AG08396 (cell line): ENCODE measurements at regions not wholly inside any gene's neighbourhood (a gene's known extent, or its start where the extent isn't known, plus 50 kb on each side); places are given as distances from the start of the nearest gene placed in this dataset.
"Not testable (repeated sequence)": the region's sequence is repeated elsewhere in the genome, so short reads cannot be mapped to it uniquely, and the experiment has no call there.

ENCODE experiments used
- DNase-seq: peaks from one replicate; pipeline ENCODE4 v3.0.0; 2012; ENCODE audit warnings: low spot score, mixed read lengths

DNA sequence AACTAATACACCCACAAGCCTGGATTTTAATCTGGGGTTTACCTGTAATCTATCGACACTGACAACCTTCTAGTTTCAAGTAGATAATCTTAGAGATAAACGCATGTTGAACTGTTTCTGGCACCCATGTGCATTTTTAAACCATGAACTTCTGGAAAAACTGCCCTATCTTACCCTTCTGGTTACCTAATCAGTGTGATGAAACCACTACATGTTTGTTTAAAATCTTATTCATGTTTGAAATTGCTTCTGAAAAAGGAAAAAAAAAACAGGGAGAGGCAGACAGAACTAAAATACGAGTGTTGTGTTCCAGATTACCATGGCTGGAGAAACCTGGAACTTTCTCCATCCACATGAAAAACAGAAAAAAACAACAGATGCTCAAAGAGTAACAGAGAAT, 139.3 kb downstream of the MID1IP1 start:
- no peak for DNase-seq

DNA sequence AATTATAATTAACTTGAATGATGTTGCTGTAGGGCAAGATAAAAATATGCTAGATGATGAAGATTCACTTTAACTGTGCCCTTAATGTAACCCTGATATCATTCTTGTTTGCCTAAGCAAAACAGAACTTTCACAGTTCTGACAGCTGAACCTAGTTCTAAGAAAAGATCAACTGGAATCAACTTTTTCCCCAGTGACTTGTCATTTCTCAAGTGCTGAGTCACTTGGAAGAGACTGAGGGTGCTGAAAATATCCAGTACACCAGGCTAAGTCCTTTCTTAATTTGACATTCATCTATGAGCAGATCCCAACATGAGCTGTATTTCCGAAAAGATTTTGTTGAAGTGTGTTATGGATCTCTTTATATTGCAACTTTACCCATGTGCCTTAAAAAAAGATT, 140.4 kb downstream of the MID1IP1 start:
- DNase-seq = no peak

DNA sequence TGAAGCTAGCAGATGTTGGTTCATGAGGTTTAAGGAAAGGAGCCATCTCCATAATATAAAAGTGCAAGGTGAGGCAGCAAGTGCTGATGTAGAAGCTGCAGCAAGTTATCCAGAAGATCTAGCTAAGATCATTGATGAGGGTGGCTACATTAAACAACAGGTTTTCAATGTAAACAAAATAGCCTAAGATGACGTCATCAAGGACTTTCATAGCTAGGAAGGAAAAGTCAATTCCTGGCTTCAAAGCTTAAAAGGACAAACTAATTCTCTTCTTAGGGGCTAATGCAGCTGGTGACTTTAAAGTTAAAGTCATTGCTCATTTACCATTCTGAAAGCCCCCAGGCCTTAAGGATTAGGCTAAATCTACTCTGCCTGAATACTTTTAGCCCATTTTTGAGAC, 141.9 kb downstream of the MID1IP1 start:
- no peak for DNase-seq

DNA sequence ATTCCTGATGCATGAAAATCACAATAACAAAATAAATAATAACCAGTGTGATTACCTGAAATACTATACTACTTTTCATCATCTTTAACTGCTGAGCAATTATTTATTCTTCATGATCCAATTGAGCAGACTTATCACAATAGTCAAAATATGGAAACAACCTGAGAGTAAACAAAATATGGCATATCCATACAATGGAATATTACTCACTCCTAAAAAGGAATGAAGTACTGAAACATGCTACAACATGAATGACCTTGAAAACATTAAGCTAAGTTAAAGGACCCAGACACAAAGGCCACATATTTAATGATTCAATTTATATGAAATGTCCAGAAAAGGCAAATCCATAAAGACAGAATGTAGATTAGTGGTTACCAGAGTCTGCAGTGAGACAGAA, 146.8 kb downstream of the MID1IP1 start:
- no peak for DNase-seq

DNA sequence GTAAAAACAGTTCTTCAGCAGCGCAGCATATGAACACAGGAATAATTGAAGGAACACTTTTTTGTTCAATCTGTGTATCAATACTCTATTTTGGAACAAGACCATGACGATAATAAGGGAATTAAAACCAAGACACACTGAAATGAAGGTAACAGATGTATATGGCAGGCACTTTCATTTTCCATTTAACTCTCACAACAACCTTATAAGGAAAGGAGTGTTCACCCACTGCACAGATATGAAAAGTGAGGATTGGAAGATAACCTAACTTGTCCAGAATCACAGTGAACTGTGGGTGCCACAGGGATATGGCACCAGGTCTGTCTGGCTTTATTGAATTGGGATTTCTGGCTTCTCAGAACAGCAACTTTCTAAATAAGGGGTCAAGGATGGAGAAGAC, 153.3 kb downstream of the MID1IP1 start:
- no peak for DNase-seq

DNA sequence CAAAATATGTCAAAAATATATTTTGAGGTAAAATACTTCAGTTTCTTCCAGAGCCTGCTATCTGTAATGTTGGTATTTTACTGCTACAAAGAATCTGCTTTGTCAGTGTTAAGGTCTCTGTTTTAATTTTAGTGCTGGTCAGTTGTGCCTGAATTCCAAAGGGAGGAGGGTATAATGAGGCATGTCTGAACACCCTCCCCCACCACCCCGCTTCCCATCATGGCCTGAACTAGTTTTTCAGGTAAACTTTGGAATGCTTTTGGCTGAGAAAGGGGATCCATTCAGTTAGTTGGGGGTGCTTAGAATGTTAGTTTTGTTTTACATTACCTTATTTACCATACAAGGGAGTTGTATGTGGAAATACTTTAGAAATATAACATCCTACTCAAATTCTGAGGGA, 158.5 kb downstream of the MID1IP1 start:
- DNase-seq = no peak

DNA sequence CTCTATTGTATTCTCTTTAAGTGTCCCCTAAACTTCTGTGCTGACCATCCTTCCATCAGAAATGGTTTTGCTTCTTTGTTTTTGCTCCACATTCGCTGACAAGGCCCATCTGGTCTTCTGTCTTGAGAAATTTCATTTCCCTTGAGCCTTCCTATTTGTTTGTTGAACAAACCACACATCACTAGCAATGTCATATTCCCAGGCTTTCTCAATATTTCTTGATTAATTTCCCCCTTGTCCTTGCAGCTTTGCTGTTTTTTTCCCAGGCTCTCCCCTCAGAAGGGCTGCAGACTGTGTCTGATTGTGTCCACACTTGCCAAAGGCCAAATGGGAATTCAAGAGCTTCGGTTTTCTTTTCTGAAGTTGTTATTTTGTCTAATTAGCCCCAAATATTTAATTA, 158.9 kb downstream of the MID1IP1 start:
- DNase-seq = no peak

DNA sequence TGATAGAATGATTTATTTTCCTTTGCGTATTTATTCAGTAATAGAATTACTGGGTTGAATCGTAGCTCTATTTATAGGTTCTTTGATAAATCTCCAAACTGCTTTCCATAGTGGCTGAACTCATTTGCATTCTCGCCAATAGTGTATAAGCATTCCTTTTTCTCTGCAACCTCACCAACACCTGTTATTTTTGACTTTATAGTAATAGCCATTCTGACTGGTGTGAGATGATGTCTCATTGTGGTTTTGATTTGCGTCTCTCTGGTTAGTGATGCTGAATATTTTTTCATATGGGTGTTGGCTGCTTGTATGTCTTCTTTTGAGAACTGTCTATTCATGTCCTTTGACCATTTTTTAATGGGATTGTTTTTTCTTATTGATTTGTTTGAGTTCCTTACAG, 160.7 kb downstream of the MID1IP1 start:
- no peak for DNase-seq

DNA sequence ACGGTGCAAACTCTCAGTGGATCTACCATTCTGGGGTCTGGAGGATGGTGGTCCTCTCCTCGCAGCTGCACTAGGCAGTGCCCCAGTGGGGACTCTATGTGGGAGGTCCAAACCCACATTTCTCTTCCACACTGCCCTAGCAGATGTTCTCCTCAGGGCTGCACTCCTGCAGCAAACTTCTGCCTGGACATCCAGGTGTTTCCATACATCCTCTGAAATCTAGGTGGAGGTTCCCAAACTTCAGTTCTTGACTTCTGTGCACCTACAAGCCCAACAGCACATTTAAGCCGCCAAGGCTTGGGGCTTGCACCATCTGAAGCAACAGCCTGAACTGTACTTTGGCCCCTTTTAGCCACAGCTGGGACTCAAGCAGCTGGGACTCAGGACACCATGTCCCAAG, 162.0 kb downstream of the MID1IP1 start:
- DNase-seq = not testable (repeated sequence)

DNA sequence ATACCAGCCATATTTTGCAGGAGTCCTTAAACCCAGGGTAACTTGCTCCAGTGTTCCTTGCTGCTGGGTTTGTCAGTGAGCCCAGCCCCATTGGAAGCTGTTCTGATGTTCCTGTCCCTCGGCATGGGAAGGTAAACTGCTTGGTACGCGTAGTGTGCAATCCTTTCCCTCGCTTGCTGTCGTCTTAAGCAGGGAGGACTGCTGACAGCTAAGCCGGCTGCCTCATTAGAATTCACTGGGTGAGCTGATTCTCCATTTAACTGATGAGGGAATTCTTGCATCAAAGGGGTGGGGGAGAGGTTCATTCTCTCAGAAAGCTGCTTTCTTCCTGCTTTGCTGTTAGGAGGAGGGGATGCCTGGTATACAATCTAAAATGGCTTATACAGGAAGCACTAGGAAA, 164.6 kb downstream of the MID1IP1 start:
- no peak for DNase-seq

DNA sequence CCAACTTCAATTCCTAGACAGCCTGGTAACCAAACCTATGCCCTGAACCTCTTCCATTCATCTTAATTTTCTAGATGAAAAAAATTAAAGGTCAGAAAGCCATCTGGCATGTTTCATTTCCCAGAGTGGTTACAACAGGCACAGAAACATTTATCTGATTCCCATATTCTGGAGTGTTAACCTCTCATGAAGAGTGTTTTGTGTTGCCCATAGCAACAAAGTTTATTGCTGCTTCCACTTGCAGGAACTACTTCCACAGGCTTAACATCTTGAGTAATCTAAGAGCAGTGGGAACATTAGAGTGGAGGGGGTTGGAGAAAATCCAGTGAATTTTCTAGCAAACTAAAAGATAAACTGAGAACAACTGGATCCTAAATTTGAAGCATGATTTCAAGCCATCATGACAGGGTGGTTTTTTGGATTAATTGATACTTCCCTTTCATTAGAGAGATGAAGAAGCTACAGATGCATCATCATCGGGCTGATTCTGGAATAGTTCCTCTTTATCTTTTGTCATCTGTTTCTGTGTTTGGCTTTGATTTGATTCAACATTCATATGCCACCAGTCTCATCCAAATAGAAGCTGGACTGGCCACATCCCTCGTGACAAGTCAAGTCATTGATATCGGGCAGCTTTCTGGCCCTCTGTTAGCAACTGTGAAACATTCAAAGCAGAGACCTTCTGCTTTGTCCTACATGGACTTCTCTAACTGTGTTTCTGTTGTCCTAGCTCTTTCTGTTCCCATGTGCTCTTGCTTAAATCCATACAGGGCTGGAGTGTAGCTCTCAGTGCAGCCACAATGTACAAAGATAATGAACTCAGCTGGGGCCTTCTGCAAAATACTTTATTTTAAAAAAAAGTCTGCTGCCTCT, 167.3 kb downstream of the MID1IP1 start:
- DNase-seq = no peak

DNA sequence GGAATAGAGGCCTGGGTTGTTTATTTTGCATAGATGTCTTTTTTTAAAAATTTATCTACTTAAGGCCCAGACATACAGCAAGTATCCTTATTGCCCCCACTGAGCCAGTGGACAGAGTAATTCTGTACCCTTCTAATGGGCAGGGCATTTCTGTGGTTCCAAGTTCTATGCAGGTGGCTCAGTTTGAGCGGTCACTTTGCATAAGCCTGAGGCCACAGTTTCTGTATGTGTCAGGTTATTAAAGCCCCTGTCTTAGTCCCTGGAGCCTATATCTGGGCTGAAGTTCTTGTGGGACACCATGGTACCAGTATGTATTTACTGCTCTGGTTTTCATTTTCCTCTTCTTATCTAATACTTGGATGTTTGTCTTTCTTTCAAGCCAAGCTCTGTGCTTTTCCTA, 168.8 kb downstream of the MID1IP1 start:
- DNase-seq = no peak

DNA sequence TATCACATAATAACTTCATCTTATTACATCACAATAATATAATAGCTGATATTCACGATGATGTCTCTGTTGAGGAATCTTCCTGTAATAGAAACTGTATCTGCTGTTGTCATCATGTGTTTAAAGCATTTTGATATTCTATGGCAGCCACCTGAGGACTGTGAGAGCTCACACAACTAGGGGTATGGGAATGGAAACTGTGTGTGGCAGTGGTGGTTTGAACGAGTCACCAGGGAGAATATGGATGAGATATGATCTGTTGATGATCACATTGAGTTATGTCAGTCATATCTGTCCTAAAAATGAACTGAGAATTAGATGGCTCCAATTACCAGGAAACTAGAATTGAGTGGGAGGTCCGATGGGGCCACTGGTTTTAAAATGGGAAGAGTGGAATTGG, 169.6 kb downstream of the MID1IP1 start:
- DNase-seq = no peak

DNA sequence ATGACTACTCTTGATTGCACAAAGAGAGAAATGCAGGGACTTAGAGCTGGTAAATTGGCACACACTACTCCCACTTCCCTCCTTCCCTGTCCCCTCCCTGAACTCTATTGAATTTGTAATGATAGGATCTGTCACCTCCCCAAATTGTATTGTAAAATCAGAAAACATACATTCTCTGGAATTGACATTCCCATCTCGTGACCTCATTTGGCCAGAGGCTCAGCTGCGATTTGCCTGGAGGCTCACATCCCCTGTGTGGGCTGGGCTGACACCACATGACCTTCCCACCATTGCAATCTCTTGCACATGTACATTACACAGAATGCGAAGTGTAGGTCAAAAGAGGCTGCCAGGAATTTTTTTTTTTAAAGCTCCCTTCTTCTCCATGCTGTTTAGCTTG, 172.1 kb downstream of the MID1IP1 start:
- DNase-seq = no peak

DNA sequence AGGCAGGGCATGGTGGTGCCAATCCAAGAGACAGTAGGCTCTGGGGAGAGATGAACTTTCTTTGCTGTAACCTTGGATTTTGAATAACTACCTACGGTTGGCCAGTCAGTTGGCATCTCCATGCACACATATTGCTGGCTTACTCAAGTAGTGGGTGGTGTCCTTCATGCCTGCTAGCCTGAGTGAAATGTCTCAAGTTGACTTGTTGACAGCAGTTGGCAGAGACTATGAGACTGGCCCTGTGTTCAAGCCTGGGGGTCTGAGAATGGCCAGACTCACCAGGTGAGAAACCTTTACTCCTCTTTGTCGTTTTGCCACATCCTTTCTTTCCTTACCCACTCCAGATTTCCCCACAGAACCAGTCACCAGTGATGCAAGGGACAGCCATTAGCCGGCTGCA, 173.3 kb downstream of the MID1IP1 start:
- no peak for DNase-seq

DNA sequence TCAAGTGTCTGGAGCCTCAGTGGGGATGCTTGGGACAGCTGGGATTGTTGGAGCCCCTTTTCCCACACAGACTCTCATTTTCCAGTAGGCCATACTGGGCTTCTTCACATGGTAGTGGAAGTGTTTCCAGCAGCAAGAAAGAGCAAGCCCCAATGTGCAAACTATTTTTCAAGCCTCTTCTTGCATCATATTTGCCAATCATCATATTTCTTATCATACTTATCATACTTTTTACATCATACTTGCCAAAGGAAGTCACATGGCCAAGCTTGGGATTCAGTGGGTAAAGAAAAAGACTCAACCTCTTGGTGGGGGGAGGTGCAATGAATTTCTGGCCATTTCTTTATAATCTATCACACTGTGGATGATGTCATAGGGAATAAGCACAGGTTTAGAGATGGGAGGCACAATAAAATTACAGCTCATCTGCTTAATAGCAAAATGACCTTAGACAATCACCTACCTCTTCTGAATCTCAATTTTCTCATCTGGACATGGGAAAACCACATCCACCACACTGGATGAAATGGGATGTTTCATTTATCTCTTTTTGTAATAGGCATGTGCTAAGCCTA, 174.2 kb downstream of the MID1IP1 start:
- DNase-seq = no peak

DNA sequence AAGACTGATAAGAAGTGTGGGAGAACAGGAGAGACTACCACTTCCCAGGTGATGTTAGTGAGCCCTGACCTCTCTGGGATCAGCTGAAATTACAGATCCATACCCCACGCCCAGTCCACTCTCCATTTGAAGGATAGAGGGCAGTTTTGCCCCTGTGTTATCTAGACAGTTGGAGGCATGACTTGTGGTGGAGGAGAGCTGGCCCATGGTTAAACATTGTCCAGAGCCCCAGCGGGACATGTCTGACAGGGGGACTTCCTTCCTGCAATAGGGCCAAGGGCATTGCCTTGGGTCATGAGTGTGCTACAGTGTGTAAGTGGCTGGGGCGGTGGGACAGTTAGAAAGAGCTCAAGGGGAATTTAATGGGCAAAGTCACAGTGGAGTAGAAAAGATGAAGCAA, 181.1 kb downstream of the MID1IP1 start:
- DNase-seq = no peak

DNA sequence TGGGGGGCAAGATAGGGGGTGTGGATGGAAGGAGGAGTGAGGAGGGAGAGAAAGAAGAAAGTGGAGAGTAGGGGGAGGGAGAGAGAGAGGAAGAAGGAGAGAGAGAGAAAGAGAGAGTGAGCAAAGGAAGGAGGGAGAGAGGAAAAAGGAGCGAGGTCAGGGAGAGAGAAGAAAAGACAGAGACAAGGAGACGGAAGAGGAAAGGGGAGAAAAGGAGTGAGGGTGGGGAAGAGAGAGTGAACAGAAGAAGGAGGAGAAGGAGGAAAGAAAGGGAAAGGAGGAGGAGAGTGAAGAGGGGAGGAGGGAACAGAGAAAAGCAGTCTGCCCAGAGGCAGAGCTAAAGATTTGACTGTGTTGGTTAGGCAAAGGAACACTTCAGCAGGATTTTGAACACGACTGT, 181.6 kb downstream of the MID1IP1 start:
- no peak for DNase-seq

DNA sequence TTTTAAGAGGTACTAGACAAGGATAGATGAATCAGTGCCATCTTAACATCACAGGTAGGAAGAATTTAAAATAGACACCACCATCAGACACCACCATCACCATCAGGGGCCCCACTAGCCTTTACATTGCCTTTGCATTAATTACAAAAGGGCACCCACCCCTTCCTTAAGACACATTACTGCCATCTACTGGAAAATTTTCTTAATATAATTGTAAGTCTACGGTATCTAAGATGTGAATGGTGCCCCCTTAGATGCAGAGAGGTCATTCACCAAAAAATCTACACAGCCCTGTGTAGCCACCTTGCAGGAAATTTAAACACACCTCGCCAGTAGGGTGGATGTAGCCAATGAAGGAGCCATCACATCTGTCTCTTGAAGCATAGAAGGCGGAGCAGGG, 184.1 kb downstream of the MID1IP1 start:
- DNase-seq = no peak

DNA sequence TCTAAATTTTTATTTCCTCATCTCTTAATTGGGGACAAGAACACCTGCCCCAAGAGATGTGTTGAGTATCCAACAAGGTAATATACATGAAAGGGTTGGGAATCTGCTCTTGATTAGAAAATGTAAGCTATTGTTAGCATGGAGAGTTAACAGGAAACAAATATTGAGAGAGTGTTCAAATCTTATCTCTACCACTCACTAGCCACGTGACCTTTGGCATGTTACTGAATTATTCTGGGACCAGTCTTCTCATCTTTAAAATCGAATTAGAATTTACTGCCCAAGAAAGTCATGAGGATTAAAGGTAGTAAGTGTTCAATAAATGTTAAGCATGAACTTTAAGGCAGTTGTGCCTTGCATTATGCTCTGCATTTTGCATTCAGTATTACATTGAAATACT, 184.7 kb downstream of the MID1IP1 start:
- DNase-seq = no peak

DNA sequence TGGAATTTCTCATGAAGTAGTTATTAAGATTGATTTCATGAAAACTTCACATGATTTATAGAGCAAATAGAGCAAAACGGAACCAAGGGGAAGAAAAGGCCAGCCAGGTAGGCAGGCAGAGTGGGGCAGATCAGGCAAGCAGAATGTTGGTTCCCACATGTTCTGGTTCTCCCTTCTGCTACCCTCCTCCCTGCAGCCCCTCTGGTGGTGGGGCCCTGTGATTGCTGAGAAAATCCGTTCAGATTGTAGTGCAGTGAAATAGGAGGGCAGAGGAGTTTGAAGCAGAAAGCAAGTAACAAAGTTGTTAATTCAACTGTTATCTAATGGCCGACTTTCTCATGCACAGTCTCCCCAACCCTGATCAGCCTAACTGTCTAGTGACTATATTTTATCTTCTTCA, 185.3 kb downstream of the MID1IP1 start:
- no peak for DNase-seq

DNA sequence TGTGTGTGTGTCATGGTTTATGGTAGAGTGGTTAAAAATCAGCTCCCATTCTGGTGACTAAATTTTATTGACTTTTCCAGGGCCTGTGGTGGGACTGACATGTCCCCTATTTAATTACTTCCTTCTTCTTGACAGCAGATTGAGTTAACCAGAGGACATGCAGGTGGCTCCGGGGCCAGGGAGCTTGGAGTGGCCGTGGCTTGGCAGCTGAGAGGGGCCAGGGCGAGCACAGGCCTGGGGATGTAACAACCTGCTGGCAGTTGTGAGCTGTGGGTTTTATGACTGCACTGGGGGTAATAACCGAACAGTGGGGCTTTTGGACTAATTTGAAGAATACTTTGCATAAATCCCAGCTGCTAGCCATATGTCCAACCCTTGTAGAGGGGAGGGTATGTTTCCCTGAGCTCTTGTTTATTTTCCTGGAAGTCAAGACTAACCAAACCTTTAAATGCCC, 186.0 kb downstream of the MID1IP1 start:
- DNase-seq = no peak

DNA sequence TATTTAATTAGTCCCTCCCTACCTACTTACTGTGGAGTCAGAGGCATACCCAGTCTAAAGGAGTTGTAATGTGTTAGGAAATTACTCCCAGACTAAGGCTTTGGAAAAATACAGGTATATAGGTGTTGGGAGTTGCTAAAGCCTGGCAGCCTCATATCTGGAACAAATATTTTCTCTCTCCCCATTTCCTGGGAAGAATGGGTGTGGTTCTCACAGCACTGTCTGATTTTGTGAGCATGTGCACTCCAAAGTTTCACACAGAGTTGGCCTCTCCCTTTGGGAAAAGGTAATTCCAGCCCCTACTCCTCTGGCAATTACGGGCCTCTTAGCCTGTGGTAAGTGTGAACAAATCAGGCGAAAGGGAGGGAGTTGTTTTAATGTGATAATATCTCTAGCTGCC, 187.0 kb downstream of the MID1IP1 start:
- no peak for DNase-seq

DNA sequence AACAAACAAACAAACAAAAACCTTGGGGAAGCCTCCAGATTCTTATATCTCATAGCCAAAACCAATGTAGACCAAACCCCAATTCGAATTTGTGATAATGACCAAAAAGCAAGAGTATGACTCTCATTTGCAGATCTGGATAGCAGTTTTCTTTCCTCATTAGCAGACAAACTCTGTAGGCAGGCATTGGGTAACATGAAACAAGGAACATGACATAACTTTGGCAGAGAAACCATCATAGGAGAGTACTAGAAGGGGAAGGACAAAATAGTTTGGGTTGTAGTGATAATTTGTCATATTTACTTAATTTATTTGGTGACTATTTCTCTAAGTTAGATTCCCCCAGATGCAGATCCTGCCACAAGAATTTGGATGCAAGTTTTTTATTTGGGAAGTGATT, 187.8 kb downstream of the MID1IP1 start:
- no peak for DNase-seq
